ENCODE measurements at regions not wholly inside any gene's neighbourhood (a gene's known extent, or its start where the extent isn't known, plus 50 kb on each side); places are given as distances from the start of the nearest gene placed in this dataset.

- no peak for TF ChIP-seq GATA2 (IDR thresholded peaks at IDR 0.05; ENCODE audit: low read depth, low read length)
- TF ChIP-seq GATA3 (IDR thresholded peaks at IDR 0.05; ENCODE audit: low read depth, low read length) = no peak
Measured at GRCh38 chr3:5899014-5899761, 711.7 kb downstream of the EDEM1 start.
